GM21717 (cell line): ENCODE measurements at regions not wholly inside any gene's neighbourhood (a gene's known extent, or its start where the extent isn't known, plus 50 kb on each side); places are given as distances from the start of the nearest gene placed in this dataset.

ENCODE experiments used
- ATAC-seq: cut with Tn5 transposase; IDR thresholded peaks from one replicate; pipeline ENCODE4 v1.9.1; 2021; ENCODE audit warnings: mild to moderate bottlenecking, moderate library complexity; ENCODE audit not compliant: unreplicated experiment

DNA sequence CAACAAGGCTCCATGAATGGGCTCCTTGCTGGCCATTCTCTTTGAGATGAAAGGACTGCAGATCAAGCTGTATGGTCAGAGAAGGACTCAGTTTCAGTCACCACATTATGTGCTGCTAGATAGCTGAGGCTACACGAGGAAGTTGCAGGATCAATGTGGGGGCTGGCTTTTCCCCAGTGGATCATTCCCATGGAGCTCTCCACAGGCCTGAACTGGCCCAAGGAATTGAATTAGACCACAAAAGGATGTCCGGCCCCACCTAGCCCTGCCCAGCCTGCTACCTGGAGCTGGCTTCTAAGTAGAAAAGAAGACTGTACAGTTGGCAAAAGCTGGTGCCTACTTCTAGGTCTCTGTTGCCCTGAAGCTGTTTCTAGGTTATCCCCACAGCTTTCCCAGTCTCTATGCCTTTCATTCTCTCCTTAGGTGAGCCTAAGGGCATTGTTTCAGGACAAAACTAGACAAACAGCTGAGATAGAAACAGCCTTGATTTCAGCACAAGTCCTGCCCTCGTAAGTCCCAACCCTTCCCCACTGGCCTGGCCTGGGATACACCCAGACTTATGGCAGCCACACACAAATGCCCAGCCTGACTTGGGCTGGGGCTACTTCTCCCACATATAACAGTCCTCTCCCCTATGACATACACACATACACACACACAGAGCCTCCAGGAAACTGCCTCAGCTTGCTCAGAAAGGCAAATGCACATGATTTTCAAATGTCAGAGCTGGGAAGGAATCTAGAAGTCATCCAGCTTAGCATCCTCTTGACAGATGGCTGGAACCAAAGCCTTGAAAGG is 129.1 kb upstream of the NCAM1 start:
- no peak for ATAC-seq

DNA sequence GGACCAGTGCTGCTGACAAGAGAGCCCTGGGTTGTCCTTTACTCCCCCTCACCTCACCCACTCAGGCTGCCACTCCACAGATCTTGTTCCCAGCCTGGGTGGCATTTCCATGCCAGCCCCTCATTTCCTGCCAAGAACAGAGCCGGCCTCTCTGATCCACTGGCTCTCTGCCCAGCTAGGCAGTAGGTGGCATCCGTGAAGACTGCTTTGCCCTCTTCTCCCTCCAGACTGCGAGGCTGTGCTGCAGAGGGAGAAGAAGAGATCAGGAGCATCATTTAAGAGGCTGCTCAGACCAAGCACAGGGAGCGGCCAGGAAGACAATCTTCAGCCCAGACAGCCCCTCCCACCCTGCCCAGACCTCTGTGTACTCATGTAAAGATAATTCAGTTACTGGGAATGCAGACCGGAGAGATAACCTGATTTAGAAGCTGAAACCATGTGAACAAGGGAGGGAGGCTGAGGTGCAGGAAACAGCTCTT is 126.9 kb upstream of the NCAM1 start:
- ATAC-seq, result no peak

DNA sequence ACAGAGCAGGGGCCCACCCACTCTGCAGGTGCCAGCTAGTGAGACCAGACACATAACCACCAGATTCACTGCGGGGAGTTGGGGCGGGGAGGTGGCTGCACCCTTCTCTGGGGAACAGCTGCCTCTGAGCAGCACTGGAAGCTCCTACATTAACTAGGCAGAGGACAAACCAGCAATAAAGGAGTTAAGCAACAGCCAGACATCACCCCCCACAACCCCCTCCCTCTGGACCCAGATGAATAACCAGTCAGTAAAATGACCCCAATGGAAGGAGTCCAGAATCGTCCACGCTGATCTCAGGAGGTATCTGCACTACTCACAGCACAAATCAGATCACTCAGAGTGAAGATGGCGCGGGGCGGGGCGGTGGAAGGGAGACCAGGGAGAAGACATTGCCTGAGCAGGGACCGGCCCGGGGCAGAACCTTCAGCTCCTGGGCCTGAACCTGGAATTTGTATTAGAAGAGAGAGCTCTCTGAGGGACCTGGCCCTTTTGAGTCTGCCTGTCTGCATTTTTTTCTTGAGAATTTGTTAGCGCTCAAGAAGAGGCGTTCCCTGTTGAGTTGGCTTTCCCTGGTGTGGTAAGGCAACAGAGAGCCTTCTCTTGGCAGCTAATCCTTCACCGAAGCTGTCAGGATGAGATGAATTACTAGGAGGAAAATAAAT is 125.5 kb upstream of the NCAM1 start:
- no peak for ATAC-seq

DNA sequence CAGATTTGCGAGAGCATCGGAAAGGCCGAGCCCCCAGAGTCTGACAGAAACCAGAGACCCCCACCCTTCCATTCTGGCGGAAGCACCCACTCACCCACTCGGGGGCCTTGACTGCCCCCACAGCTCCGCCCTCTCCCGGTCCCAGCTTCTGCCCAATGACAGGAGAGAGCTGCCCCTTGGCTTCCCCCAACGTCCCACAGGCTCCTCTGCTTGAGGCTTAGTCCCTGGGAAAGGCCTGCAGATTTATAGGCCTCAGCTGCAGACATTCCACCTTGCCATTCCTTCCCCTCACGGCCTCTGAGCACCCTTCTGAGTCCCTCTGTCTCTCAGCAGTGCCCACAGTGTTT is 125.0 kb upstream of the NCAM1 start:
- no peak for ATAC-seq

DNA sequence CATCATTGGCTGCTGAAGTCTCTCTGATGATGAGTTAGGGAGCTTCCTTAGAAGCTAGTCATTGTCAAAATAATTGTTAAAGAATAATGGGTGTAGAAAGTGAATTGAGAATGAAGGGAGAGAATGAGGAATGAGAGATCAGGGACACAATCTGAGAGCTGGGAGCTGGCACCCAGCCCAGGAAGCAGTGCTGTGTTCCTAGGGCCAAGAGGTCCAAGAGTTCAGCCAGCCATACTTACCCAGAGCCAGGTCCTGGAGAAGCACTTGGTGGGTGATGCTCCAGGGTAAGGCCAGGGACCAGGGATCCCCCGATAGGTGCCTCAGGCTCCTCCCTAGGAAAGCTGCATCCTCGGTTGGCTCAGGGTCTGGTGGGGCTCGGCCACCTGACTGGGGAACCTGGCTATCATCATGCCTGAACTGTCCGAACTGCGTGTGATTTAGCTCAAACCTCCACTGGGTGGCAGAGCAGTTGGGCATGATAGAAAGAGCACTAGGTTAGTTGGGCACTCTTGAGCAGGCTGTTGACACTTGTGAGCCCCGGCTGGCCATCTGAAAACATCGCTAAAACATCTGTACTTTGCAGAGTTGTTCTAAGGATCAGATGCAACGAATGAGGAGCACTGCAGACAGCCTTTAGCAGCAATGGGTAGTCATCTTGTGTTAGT is 123.9 kb upstream of the NCAM1 start:
- no peak for ATAC-seq

DNA sequence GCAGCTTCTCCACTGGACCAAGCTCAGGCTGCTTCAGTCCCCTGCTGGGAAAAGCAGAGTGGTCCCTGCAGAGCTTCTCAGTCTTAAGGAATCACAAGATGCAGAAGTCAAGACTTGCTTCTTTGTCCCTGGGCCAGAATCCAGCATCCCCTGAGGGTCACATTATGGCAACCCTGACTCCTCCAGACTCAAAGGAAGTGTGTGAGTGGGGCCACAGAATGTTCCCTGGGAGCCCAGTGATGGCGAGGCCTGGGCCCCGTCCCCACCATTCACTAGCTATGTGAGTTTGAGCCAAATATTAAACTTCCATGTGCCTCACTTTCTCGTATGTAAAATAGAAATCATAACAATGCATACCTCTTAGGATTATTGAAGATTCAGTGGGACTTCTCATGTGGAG is 122.2 kb upstream of the NCAM1 start:
- ATAC-seq, result no peak

DNA sequence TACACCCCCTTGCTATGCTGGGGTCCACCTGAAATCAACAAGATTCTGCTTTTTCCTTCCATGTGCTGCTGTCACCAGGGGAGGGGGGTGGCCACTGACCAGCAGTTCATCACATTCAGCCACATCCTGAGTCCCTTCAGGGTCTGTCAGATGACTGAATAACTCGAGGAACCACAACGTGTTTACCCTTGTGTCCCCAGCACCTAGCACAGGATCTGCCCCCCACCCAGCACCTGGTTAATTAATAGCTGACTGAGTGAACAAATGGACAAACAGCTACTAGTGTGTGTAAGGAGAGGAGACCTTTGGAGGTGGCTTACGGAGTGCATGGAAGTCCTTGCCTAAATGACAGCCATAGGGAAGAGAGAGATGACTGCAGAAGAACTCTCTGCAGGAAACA is 119.5 kb upstream of the NCAM1 start:
- ATAC-seq, result no peak

DNA sequence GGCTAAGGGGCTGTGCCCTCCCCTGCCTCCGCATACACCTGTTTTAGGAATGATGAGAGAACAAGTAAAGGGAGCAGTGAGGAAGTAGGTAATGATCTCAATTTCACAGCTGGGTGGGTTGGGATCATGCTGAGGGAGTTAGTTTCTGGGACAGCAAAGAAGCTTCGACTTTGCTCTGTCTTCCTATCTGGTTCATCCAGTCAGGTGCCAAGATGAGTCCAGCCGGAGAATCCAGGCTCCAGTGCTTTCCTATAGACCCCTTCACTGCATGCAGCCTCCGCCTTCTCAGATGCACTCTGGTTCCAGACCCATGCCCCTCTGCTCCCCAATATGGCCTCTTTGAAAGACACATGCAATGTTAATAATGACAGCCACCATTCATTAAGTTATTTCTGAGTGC is 119.1 kb upstream of the NCAM1 start:
- ATAC-seq, result no peak

DNA sequence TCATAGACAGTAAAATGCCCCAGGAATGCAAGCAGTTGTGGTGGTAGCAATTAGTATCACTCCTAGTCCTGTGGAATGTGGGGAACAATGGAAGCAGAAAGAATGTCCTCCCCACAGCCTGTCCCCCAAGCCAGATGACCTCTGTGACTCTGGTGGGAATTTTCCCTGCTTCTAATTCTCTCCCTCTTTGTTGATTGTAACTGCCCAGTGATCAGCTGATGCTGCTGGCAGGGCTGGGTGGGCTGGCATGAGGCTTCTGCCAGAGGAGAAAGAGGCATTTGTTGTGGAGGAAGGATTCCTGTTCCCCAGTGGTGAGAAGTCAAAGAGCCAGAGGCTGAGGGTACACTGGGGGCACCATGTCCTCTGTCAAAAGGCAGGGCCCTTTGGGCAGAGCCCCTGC is 116.7 kb upstream of the NCAM1 start:
- no peak for ATAC-seq

DNA sequence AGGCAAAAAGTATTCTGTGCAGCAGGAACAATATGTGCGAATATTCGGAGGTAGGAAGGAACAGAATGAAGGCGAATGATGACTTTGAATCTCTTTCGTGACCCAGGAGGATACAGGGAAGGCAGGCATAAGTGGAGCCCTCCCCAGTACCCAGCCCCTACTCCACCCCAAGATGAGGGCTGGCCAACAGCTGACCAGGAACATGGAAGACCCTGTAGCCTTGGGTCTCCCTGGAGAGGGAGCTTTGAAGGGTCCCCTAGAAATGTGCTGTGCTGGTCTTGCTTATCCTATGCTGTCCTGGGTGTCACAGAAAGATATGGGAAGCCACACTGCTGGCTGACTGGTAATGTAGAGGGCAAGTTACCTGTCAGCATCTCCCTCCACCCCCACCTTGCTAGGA is 113.7 kb upstream of the NCAM1 start:
- ATAC-seq, result no peak

DNA sequence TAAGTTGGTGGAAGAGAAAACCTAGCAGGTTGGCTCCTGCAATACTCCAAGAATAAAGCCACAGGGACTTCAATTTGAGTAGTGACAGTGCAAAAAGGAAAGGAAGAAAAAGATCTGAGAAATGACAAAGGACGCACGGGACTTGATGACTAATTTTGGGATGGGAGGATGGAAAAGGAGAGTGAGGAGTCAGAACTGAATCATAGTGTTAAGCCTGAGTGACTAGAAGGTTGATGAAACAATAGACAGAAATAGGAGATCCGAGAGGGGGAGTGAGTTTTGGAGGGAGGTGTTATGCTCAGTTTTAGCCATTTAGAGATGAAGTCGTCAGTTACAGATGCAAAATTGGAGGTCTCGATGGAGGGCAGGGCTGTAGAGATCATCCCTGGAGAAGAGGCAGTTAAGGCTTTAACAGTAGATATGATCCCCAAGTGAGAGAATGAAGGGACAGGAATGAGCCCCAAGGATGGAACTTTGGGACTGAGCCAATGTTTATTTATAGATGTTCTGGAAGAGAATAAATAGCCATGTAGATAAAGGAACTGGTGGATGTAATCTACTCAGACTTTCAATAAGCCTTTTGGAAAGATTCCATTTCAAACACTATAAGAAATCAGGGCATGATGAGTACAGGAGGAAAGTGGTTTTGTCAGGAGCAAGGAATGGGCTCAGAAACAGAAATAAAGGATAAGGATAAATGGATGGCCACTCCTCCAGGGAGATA is 108.9 kb upstream of the NCAM1 start:
- no peak for ATAC-seq

DNA sequence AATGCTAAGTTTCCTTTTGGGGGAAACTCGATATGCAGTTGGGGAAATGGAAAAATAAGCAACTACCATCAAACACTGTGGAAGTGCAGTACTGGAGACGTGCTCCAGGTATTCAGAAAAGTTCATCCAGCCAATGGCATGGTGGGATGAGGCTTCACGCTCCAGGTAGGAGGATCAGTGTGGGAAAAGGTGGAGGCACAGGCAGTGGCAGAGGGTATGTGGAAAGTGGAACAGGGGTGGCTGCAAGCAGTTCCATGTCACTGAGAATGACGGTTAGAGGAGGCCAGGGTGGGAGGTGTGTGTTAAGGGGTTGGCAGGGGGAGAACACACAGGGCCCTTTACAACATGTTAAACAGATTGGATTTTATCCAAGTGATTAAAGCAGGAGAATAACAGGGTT is 105.1 kb upstream of the NCAM1 start:
- no peak for ATAC-seq

DNA sequence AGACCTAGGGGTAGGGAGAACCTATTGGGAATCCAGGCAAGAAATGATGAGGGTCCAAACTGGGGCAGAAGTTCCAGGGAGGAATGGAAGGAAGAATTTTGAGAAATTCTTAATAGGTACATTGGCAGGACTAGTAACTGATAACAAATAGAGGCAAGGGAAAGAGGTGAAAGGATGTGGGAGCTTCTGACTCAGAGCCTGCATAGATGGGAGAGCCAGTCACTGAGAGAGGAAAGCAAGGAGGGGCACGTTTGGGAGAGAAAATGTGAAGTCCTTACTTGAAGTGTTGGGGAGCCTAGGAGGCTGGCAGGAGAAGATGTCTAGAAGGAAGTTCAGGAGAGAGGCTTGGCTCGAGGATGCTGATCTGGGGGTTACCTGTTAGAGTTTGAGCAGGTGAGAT is 104.6 kb upstream of the NCAM1 start:
- no peak for ATAC-seq

DNA sequence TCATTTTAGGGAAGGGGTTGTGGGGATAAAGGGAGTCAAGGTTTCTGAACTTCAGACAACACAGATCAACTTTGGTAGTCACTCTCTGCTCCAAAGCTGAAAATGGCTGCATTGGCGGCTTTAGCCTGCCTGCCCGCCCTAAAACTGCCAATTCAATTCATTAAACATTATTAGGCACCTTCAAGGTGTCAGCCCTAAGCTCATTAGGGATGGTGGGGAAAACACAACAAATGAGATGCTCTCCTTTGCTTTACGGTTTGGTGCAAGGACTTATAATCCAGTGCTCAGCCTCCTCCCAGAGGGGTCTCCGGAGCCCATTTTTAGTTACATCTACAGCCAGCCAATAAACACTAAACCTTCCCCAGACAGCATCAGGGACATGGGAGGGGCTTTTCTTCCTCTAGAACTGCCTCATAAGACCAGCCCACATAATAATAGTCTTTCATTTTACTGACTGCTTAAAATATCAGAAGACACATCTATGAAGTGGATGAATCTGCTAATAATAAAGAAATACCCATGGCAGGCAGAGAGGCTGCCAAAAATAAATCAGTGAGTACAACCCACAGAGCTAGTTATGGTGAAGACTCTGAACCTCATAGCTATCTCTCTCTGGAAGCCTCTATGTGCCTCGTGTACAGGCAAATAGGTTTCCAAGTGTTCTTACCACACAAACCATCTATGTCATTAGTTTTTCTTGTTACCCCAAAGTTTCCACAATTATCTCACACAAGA is 102.8 kb upstream of the NCAM1 start:
- no peak for ATAC-seq

DNA sequence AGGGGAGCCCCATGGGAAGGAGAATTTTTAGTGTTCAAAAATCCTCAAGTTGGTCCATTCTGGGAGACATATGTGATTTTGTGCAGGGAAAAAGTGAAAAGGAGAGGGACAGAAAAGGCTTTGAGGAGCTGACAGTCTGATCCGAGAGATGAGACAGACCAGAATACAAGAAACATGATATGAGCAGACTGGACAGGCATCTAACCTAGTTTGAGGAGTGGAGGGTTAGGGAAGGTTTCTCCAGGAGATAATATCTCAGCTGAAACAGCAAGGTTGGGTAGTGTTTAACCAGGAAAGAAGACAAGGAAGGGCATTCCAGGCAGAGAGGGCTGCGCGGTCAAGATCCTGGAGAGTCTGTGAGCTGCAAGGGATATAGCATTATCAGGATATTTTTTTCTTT is 101.4 kb upstream of the NCAM1 start:
- no peak for ATAC-seq

DNA sequence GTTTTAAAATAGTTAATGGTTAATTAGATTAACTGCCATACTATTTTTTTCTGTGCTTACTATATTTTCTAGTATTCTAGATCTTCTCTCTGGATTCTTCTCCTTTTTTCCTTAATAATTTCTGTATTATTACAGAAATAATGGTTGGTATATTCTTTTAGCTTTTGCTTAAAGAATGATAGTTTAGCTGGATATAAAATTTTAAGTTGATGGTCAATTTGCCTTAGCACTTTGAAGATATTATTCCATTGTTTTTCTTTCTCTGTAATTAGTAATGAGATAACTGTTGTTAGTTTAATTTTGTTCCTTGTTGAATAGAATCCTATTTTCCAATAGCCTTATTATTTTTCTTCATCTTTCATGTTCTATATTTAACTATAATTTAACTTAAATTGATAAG is 99.9 kb upstream of the NCAM1 start:
- ATAC-seq, result no peak

DNA sequence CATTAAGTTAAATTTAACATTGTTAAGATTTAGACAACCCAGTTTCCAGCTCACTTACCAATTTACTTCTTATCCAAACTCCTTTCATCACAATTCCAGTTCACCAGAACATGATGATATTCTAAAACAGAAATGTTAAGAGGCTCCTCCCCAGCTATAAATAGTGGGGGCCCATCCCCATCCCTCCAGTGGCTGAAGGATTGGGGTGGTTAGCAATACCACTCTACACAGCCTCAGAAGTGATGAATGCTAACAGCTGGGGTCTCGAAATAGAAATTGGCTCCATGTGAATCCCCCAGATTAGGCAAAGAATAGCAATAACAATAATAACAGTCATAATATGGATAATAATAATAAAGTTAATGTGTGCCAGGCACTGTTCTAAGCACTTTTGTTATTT is 97.9 kb upstream of the NCAM1 start:
- ATAC-seq, result no peak

DNA sequence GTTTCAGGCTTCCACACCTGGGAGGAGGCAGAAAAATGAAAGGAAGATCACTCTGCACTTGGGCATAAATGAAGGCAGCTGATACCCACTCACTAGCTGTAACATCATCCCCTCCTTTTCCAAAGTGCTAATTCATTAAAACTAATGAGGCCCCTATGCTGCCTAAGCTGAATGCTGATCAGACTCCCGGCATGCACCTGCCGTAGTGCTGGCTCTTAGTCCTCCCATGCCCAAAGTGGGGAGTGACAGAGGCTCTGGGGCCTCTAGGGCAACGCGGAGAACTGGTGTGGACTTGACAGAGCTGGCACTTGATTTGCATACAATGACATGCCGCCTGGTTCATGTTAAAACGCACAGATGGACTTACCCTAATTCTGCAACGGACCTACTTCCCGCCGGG is 96.5 kb upstream of the NCAM1 start:
- ATAC-seq, result no peak

DNA sequence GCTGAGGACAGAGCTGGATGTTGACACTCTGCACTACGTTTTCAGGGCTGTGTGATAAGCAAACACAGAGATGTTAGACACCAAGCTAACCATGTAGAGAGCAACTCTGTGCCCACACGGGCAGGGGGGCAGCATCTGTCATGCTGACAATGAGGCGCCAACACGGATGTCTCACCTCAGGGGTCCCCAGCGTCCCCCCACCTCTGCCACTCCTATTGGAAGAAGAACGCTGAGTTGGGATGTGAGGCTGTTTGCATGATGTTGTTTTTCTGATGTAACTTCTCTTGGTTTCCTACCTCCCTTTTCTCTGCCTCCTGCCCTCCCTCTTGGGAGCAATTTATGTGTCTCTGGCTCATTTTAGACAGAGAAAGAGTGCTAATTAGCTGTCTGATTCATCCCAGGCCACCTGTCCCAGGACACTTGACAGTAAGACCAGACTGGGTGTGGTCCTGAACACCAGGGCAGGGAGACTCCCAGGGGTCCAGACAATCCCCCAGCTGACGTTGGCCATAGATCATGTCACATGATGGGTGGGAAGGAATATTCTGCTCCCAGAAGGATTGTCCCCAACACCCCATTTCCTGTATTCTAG is 89.2 kb upstream of the NCAM1 start:
- ATAC-seq, result no peak

DNA sequence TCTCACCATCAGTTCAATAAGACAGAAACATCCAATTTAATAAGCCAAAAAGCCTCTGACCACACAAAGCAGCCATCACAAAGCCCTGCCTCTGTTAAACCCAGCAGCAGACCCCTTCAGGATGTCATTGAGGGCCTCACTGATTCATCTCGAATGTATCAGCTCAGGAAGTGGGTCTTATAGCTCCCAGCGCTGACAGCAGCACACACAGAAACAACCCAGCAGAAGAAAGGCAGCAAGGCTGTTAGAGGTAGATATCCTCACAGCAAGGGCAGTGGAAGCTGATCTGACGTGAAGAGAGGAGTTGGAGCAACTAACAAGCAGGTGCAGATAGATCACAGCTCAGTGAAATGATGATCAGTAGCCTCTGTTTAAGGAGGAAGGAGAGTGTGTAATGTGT is 86.2 kb upstream of the NCAM1 start:
- ATAC-seq, result no peak

DNA sequence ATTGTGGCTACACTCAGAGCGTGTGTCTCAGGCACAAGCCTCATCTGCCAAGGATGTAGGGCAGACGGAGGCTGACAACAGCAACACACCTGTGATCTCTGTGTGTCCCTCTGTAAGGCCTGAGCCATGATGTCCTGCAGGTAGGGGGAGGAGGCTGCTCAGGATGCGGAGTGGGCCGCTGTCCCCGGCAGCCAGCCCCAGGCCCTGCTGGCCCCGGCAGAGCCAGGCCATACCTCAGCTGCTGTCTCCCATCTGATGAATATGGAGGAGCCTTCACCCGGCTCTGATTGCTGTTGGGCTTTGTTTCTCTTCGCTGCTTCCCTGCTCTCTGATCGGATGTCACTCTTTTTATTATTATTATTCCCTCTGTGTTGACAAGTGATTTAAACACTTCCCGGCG is 83.6 kb upstream of the NCAM1 start:
- ATAC-seq, result no peak
